Mucosa of descending colon (tissue), 3 donors: ENCODE measurements at regions not wholly inside any gene's neighbourhood (a gene's known extent, or its start where the extent isn't known, plus 50 kb on each side); places are given as distances from the start of the nearest gene placed in this dataset.
A peak's percentile ranks its signal among the peaks of the same experiment; 100 is the strongest.

ENCODE experiments used
- ATAC-seq: fragments of 200-7000 bp; cut with Tn5 transposase; one replicate; pipeline ENCODE4 v1.9.1; 2020; ENCODE audit warnings: mild to moderate bottlenecking, moderate library complexity
- DNase-seq, 3 donors: peaks; one replicate each; pipeline ENCODE4 v3.0.0-alpha.2; 2020
- H3K36me3 ChIP-seq: fragments of 200-600 bp; one replicate; pipeline ENCODE4 v1.8.0; 2021; ENCODE audit warnings: low read depth, mild to moderate bottlenecking
- H3K4me1 ChIP-seq: fragments of 200-600 bp; one replicate; pipeline ENCODE4 v1.8.0; 2021; ENCODE audit warnings: low read depth, mild to moderate bottlenecking
- H3K4me3 ChIP-seq: fragments of 200-600 bp; one replicate; pipeline ENCODE4 v1.8.0; 2021; ENCODE audit warnings: mild to moderate bottlenecking
- H3K9me3 ChIP-seq: fragments of 200-600 bp; one replicate; pipeline ENCODE4 v1.8.0; 2021; ENCODE audit warnings: mild to moderate bottlenecking
- intact Hi-C, 2 donors: fragments of 100-400 bp; cut with DNase I in 1 of 2; cut with micrococcal nuclease in 1 of 2; formaldehyde crosslinking; loops; one replicate each; pipeline versions ENCODE4 v1.11.0 to v1.11.1; 2022; cut with DNase I, micrococcal nuclease
- TF ChIP-seq, protein P1 (sequence below): fragments of 200-600 bp; IDR thresholded peaks from one replicate; pipeline ENCODE4 v1.8.0; 2022; ENCODE audit warnings: antibody characterized with exemption, mild to moderate bottlenecking
- donor health status: DM: no; HTN: no; CAD: no; lungs with moderate emphysema.
- donor health status: DM: no; HTN: no; CAD: no.
- donor health status: DM: no; HTN: yes; CAD: no.

DNA sequence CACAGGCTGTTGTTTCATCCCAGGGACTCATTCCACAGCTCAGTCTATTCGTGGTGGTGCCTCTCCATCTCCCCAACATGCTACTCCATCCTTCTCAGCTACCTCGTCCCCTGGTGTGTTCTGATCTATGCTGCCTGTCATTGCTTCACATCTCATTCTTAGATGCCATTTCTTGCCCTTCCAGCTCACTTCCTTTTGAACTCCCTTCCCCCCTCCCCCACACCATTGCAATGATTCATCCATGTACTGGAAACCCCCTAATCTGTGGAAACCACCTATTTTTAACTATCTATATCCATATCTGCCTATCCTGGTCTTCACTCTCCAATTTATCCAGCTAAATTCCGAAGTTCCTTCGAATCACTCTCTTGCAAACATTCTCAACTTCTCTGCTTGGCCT is 65.7 kb upstream of the PARD3B start:
- no peak for ATAC-seq
- Histone ChIP-seq H3K4me3 (no peak overlapping the region), H3K36me3 (no peaks in the 10 kb centered on the region), H3K4me1 (no peaks in the 10 kb centered on the region), H3K9me3 (no peaks in the 10 kb centered on the region)
- no peak for DNase-seq
- intact Hi-C loops, result no loop called here
- TF ChIP-seq, protein P1, sequence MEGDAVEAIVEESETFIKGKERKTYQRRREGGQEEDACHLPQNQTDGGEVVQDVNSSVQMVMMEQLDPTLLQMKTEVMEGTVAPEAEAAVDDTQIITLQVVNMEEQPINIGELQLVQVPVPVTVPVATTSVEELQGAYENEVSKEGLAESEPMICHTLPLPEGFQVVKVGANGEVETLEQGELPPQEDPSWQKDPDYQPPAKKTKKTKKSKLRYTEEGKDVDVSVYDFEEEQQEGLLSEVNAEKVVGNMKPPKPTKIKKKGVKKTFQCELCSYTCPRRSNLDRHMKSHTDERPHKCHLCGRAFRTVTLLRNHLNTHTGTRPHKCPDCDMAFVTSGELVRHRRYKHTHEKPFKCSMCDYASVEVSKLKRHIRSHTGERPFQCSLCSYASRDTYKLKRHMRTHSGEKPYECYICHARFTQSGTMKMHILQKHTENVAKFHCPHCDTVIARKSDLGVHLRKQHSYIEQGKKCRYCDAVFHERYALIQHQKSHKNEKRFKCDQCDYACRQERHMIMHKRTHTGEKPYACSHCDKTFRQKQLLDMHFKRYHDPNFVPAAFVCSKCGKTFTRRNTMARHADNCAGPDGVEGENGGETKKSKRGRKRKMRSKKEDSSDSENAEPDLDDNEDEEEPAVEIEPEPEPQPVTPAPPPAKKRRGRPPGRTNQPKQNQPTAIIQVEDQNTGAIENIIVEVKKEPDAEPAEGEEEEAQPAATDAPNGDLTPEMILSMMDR, result no peak

DNA sequence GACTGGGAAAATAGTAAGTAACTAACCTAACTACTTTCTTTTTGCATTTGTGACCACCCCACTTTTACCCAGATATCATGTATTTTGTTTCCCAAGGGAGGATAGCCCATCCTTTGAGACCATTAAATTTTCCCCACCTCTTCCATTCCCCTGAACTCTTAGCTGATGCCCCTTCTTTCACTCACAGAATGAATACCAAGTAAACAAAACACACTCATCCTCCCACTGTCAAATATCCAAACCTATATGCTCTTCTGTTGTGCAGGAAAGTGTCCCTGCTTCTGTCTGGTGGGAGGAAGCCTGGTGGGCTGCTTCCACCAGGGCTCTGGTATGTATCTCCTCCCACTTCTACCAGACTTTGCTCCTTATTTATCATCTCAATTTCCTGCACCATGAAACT is 64.6 kb upstream of the PARD3B start:
- no peak for DNase-seq
- ATAC-seq, result no peak
- no peaks in the 10 kb centered on the region for H3K36me3 ChIP-seq
- H3K4me1 ChIP-seq, result no peaks in the 10 kb centered on the region
- H3K9me3 ChIP-seq, result no peaks in the 10 kb centered on the region
- TF ChIP-seq, protein P1, result no peak
- intact Hi-C loops, result no loop called here
- H3K4me3 ChIP-seq, result no peak overlapping the region

DNA sequence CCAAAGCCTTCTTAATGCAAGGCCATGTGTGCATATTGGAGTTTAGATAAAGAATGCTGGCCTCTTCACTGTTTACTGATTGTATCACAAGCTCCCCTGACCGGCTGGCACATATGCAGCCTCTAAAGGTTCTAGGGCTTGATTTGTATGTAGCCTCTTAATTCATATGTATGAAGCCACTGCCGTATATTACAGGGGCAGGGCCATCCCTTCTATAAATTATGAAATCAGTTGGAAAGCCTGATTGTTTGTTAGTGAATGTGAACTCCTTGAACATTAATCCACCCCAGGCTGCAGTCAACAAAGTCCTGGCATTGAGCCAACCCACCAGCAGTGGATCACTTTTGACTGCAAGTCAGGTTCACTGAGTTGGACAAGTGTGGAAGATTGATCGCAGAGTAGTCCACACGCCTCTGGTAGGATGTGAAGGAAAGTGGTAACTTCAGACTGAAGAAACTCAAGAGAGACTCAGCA is 61.6 kb upstream of the PARD3B start:
- H3K9me3 ChIP-seq, result no peaks in the 10 kb centered on the region
- intact Hi-C loops, result no loop called here
- TF ChIP-seq, protein P1, result no peak
- H3K4me3 ChIP-seq, result no peak overlapping the region
- no peaks in the 10 kb centered on the region for H3K4me1 ChIP-seq
- DNase-seq, result peak in 1 of 3 donors; percentile 12
- ATAC-seq, result no peak
- no peaks in the 10 kb centered on the region for H3K36me3 ChIP-seq

DNA sequence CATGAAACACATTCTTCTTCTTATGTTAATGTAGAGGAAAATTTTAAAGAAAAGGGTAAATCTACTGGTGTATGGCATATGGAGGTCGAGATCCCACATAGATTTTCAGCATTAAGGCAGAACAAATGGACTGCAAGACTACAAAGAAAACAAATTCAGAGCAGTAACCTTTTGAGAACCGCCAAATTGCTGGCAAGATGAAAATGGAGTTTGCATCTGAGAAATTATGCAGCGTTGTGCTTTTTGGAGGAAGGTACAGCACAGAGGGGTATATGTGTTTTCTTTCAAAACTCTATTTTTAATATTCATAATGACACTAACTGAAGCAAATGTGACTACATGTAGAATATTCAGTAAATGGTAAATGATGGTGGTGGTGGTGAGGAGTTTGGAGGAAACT is 59.0 kb upstream of the PARD3B start:
- Histone ChIP-seq H3K36me3 (no peaks in the 10 kb centered on the region), H3K9me3 (no peaks in the 10 kb centered on the region), H3K4me1 (no peaks in the 10 kb centered on the region), H3K4me3 (no peak overlapping the region)
- no peak for DNase-seq
- intact Hi-C loops, result no loop called here
- TF ChIP-seq, protein P1, result no peak
- no peak for ATAC-seq

DNA sequence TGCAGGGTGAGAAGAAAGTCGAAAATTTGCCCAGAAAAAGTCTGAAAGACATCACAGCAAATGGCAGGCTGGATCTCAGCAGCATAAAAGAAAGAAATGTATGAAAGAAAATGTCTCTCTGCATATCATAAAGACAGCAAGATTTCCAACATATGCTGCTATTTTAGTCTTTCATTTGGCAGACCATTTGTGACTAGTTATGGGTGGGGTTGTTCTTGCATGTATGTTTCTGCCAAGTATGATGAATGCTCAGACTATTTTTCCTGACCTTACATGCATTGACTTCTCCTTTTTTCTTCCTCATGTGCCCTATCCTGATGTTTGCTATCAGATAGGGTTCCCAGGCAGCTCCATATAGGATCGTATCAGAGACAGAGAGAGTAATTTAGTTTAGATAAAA is 58.5 kb upstream of the PARD3B start:
- intact Hi-C loops, result no loop called here
- TF ChIP-seq, protein P1, result no peak
- DNase-seq (no peak), ATAC-seq (peak; percentile 56)
- Histone ChIP-seq H3K4me3 (no peak overlapping the region), H3K9me3 (no peaks in the 10 kb centered on the region), H3K36me3 (no peaks in the 10 kb centered on the region), H3K4me1 (no peaks in the 10 kb centered on the region)
